GM23338 (cell line): ENCODE measurements at regions not wholly inside any gene's neighbourhood (a gene's known extent, or its start where the extent isn't known, plus 50 kb on each side); places are given as distances from the start of the nearest gene placed in this dataset.
A peak's percentile ranks its signal among the peaks of the same experiment; 100 is the strongest.

ENCODE experiments used
- ATAC-seq: fragments of 200-7000 bp; cut with Tn5 transposase; 3 replicates; pipeline ENCODE4 v1.9.1; 2020
- DNase-seq: peaks from one replicate; pipeline ENCODE4 v3.0.0-alpha.2; 2015; ENCODE audit warnings: low spot score
- H2AFZ ChIP-seq: fragments of 200-600 bp; sonication (generic); 2 replicates; pipeline ENCODE4 v1.8.0; 2016; ENCODE audit warnings: antibody characterized with exemption, mild to moderate bottlenecking, moderate library complexity
- H3F3A ChIP-seq: fragments of 200-600 bp; sonication (generic); replicated peaks from 2 replicates; pipeline ENCODE4 v1.8.0; 2017; ENCODE audit warnings: antibody characterized with exemption, mixed run types, low read depth
- H3K27ac ChIP-seq: fragments of 200-600 bp; sonication (generic); 2 replicates; pipeline ENCODE4 v1.6.1; 2016; ENCODE audit warnings: low read depth
- H3K27me3 ChIP-seq: fragments of 200-600 bp; sonication (generic); 2 replicates; pipeline ENCODE4 v1.8.0; 2016; ENCODE audit warnings: mild to moderate bottlenecking, mixed run types, moderate library complexity; ENCODE audit not compliant: insufficient read depth
- H3K36me3 ChIP-seq: fragments of 200-600 bp; sonication (generic); 2 replicates; pipeline ENCODE4 v1.8.0; 2016; ENCODE audit warnings: mild to moderate bottlenecking; ENCODE audit not compliant: insufficient read depth
- H3K4me1 ChIP-seq: fragments of 200-600 bp; sonication (generic); 2 replicates; pipeline ENCODE4 v1.8.0; 2016; ENCODE audit warnings: mild to moderate bottlenecking, moderate library complexity; ENCODE audit not compliant: insufficient read depth
- H3K4me2 ChIP-seq: fragments of 200-600 bp; sonication (generic); 2 replicates; pipeline ENCODE4 v1.7.1; 2017; ENCODE audit warnings: mixed run types
- H3K4me3 ChIP-seq: fragments of 200-600 bp; sonication (generic); 2 replicates; pipeline ENCODE4 v1.6.1; 2016; ENCODE audit warnings: mixed run types
- H3K79me2 ChIP-seq: fragments of 200-600 bp; sonication (generic); replicated peaks from 2 replicates; pipeline ENCODE4 v1.8.0; 2017; ENCODE audit warnings: mild to moderate bottlenecking; ENCODE audit not compliant: insufficient read depth
- H3K9me2 ChIP-seq: fragments of 200-600 bp; sonication (generic); 2 replicates; pipeline ENCODE4 v1.8.0; 2017; ENCODE audit not compliant: insufficient read depth
- H4K20me1 ChIP-seq: fragments of 200-600 bp; sonication (generic); replicated peaks from 2 replicates; pipeline ENCODE4 v1.8.0; 2017; ENCODE audit warnings: mild to moderate bottlenecking; ENCODE audit not compliant: insufficient read depth
- H3K27ac Mint-ChIP-seq: 2 replicates; pipeline ENCODE4 v1.8.0; 2020; ENCODE audit warnings: inconsistent platforms, mild to moderate bottlenecking, moderate library complexity, mixed read lengths
- H3K27me3 Mint-ChIP-seq: 3 replicates; pipeline ENCODE4 v1.8.0; 2022; ENCODE audit warnings: low read depth, mild to moderate bottlenecking, moderate library complexity, mixed read lengths, inconsistent platforms; ENCODE audit not compliant: insufficient read depth, poor library complexity
- H3K36me3 Mint-ChIP-seq: 3 replicates; pipeline ENCODE4 v1.8.0; 2021; ENCODE audit warnings: low read depth, mild to moderate bottlenecking, inconsistent platforms, moderate library complexity, mixed read lengths
- H3K4me1 Mint-ChIP-seq: 3 replicates; pipeline ENCODE4 v1.8.0; 2020; ENCODE audit warnings: mild to moderate bottlenecking, inconsistent platforms, mixed read lengths
- H3K4me3 Mint-ChIP-seq: 3 replicates; pipeline ENCODE4 v1.8.0; 2021; ENCODE audit warnings: moderate library complexity, mild to moderate bottlenecking, inconsistent platforms, mixed read lengths
- H3K9me3 Mint-ChIP-seq: 3 replicates; pipeline ENCODE4 v1.8.0; 2020; ENCODE audit warnings: moderate library complexity, mild to moderate bottlenecking, inconsistent platforms, mixed read lengths
- CREB1 ChIP-seq: fragments of 250-450 bp; sonication (Bioruptor Pico); IDR thresholded peaks from 2 replicates; pipeline ENCODE4 v1.5.0; 2020; ENCODE audit warnings: low read depth, mild to moderate bottlenecking, moderate library complexity
- EZH2 ChIP-seq: fragments of 200-600 bp; sonication (generic); IDR thresholded peaks from one replicate; pipeline ENCODE4 v1.8.0; 2017; ENCODE audit warnings: antibody characterized with exemption, mild to moderate bottlenecking, low read depth; ENCODE audit not compliant: unreplicated experiment
- EZH2phosphoT487 ChIP-seq: fragments of 200-600 bp; sonication (generic); IDR thresholded peaks from one replicate; pipeline ENCODE4 v1.8.1; 2018; ENCODE audit warnings: antibody characterized with exemption; ENCODE audit not compliant: unreplicated experiment
- JUNB ChIP-seq: IDR thresholded peaks from one replicate; pipeline ENCODE4 v1.6.1; 2016; ENCODE audit warnings: antibody characterized with exemption; ENCODE audit not compliant: unreplicated experiment
- NANOG ChIP-seq: IDR thresholded peaks from 2 replicates; pipeline ENCODE4 v1.6.1; 2016; ENCODE audit warnings: antibody characterized with exemption, borderline replicate concordance
- POLR2AphosphoS5 ChIP-seq: IDR thresholded peaks from 2 replicates; pipeline ENCODE4 v1.6.1; 2016; ENCODE audit warnings: antibody characterized with exemption, low read depth
- STAT1 ChIP-seq: IDR thresholded peaks from one replicate; pipeline ENCODE4 v1.6.1; 2016; ENCODE audit warnings: antibody characterized with exemption; ENCODE audit not compliant: unreplicated experiment
- ZNF114 ChIP-seq: fragments of 250-450 bp; sonication (Bioruptor Pico); IDR thresholded peaks from 2 replicates; pipeline ENCODE4 v1.5.0; 2020; ENCODE audit warnings: mild to moderate bottlenecking, moderate library complexity
- ZNF331 ChIP-seq: fragments of 250-450 bp; sonication (Bioruptor Pico); IDR thresholded peaks from 2 replicates; pipeline ENCODE4 v1.5.0; 2020; ENCODE audit warnings: low read depth, mild to moderate bottlenecking, moderate library complexity
- TF ChIP-seq, protein P1 (sequence below), 2 experiments: fragments of 200-600 bp in 1 of 2; sonication (generic) in 1 of 2; conservative IDR thresholded peaks; 2 replicates each; pipeline versions ENCODE4 v1.5.1 to v1.6.1; 2016 to 2017; ENCODE audit warnings: antibody characterized with exemption in 2 of 2, low read depth in 2 of 2, mild to moderate bottlenecking in 2 of 2, moderate library complexity in 1 of 2
- TF ChIP-seq, protein P2 (sequence below): IDR thresholded peaks from 2 replicates; pipeline ENCODE4 v1.6.1; 2016; ENCODE audit warnings: antibody characterized with exemption
- TF ChIP-seq, protein P3 (sequence below): IDR thresholded peaks from one replicate; pipeline ENCODE4 v1.6.1; 2018; ENCODE audit warnings: antibody characterized with exemption; ENCODE audit not compliant: unreplicated experiment

DNA sequence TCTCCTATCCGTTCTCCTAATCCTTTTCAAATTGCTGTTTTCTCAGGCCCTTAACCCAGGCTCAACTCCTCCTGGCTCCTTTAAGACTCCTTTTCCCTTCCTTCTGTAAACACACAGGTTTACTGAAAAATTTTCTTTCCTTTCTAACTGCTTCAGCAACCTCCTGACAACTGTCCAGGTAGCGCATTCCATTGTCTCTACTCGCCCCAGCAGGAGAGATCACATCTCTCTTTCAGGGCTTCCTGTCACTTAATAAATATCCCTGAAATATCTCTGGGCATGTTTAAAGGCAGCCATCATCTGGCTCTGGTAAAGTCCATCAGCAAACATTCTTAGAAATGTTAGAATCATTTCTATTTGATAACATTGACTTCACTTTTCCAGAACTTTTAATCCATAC, 211.2 kb upstream of the PTBP2 start:
- Mint-ChIP-seq H3K4me1 (peaks cover 21% of the 10 kb centered on the region), H3K36me3 (no peaks in the 10 kb centered on the region), H3K27me3 (no peaks in the 10 kb centered on the region), H3K9me3 (no peaks in the 10 kb centered on the region), H3K27ac (0 out of 2 replicates have a peak overlapping the region, but pooled peaks have one; percentile 19), H3K4me3 (no peak overlapping the region)
- ATAC-seq (no peak), DNase-seq (peak; percentile 19)
- H3K36me3 ChIP-seq, result no peaks in the 10 kb centered on the region
- no peak overlapping the region for H3K4me3 ChIP-seq
- H4K20me1 ChIP-seq, result no peaks in the 10 kb centered on the region
- H3K79me2 ChIP-seq, result no peaks in the 10 kb centered on the region
- H2AFZ ChIP-seq, result no peak overlapping the region
- H3K9me2 ChIP-seq, result no peaks in the 10 kb centered on the region
- no peak overlapping the region for H3K27ac ChIP-seq
- no peaks in the 10 kb centered on the region for H3F3A ChIP-seq
- TF ChIP-seq, protein P1, sequence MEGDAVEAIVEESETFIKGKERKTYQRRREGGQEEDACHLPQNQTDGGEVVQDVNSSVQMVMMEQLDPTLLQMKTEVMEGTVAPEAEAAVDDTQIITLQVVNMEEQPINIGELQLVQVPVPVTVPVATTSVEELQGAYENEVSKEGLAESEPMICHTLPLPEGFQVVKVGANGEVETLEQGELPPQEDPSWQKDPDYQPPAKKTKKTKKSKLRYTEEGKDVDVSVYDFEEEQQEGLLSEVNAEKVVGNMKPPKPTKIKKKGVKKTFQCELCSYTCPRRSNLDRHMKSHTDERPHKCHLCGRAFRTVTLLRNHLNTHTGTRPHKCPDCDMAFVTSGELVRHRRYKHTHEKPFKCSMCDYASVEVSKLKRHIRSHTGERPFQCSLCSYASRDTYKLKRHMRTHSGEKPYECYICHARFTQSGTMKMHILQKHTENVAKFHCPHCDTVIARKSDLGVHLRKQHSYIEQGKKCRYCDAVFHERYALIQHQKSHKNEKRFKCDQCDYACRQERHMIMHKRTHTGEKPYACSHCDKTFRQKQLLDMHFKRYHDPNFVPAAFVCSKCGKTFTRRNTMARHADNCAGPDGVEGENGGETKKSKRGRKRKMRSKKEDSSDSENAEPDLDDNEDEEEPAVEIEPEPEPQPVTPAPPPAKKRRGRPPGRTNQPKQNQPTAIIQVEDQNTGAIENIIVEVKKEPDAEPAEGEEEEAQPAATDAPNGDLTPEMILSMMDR (conservative IDR thresholded peaks at IDR 0.05; ENCODE audit: low read depth in 2 of 2), result no peak
- TF ChIP-seq, protein P2, sequence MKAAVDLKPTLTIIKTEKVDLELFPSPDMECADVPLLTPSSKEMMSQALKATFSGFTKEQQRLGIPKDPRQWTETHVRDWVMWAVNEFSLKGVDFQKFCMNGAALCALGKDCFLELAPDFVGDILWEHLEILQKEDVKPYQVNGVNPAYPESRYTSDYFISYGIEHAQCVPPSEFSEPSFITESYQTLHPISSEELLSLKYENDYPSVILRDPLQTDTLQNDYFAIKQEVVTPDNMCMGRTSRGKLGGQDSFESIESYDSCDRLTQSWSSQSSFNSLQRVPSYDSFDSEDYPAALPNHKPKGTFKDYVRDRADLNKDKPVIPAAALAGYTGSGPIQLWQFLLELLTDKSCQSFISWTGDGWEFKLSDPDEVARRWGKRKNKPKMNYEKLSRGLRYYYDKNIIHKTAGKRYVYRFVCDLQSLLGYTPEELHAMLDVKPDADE, result no peak
- TF ChIP-seq EZH2phosphoT487 (no peak), CREB1 (CRISPR knock-in tag) (no peak), EZH2 (no peak)
- TF ChIP-seq, protein P3, sequence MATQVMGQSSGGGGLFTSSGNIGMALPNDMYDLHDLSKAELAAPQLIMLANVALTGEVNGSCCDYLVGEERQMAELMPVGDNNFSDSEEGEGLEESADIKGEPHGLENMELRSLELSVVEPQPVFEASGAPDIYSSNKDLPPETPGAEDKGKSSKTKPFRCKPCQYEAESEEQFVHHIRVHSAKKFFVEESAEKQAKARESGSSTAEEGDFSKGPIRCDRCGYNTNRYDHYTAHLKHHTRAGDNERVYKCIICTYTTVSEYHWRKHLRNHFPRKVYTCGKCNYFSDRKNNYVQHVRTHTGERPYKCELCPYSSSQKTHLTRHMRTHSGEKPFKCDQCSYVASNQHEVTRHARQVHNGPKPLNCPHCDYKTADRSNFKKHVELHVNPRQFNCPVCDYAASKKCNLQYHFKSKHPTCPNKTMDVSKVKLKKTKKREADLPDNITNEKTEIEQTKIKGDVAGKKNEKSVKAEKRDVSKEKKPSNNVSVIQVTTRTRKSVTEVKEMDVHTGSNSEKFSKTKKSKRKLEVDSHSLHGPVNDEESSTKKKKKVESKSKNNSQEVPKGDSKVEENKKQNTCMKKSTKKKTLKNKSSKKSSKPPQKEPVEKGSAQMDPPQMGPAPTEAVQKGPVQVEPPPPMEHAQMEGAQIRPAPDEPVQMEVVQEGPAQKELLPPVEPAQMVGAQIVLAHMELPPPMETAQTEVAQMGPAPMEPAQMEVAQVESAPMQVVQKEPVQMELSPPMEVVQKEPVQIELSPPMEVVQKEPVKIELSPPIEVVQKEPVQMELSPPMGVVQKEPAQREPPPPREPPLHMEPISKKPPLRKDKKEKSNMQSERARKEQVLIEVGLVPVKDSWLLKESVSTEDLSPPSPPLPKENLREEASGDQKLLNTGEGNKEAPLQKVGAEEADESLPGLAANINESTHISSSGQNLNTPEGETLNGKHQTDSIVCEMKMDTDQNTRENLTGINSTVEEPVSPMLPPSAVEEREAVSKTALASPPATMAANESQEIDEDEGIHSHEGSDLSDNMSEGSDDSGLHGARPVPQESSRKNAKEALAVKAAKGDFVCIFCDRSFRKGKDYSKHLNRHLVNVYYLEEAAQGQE, result no peak
- H3K4me1 ChIP-seq, result no peaks in the 10 kb centered on the region
- no peak overlapping the region for H3K4me2 ChIP-seq
- no peaks in the 10 kb centered on the region for H3K27me3 ChIP-seq

DNA sequence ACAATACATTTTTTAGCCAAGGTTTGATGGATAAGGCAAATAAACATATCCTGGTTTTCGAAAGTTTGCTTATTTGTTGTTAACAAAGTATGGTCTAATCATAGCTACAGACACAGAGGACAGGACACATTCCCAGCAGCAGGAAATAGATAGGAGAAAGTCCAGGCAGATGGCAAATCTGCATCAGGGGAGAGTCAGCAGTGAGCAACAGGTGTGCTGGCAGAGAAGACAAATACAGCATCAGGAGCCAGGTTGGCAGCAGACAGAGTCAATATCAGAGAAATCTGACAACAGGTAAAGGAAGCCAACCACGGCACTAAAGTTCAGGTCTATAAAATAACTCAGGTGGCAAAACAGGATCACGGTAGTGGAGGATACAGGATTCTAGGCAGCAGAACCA, 210.7 kb upstream of the PTBP2 start:
- Histone ChIP-seq H3K27me3 (no peaks in the 10 kb centered on the region), H2AFZ (peak overlapping the region; percentile 49; the same call in 1 of the 2 replicates), H3K9me2 (no peaks in the 10 kb centered on the region), H3F3A (no peaks in the 10 kb centered on the region), H3K27ac (no peak overlapping the region), H3K4me2 (no peak overlapping the region), H3K4me1 (no peaks in the 10 kb centered on the region), H3K79me2 (no peaks in the 10 kb centered on the region), H3K4me3 (no peak overlapping the region), H4K20me1 (no peaks in the 10 kb centered on the region), H3K36me3 (no peaks in the 10 kb centered on the region)
- Mint-ChIP-seq H3K4me1 (peaks cover 21% of the 10 kb centered on the region), H3K27me3 (no peaks in the 10 kb centered on the region), H3K36me3 (no peaks in the 10 kb centered on the region), H3K9me3 (no peaks in the 10 kb centered on the region), H3K4me3 (no peak overlapping the region), H3K27ac (no peak overlapping the region)
- no peak for DNase-seq
- no peak for ATAC-seq
- TF ChIP-seq ZNF331 (CRISPR knock-in tag), result no peak
- TF ChIP-seq EZH2, result no peak
- TF ChIP-seq NANOG, result no peak
- TF ChIP-seq, protein P2, result no peak
- no peak for TF ChIP-seq STAT1
- no peak for TF ChIP-seq ZNF114 (CRISPR knock-in tag)
- TF ChIP-seq, protein P3, result no peak
- no peak for TF ChIP-seq POLR2AphosphoS5
- TF ChIP-seq EZH2phosphoT487, result no peak
- TF ChIP-seq JUNB, result no peak
- TF ChIP-seq CREB1 (CRISPR knock-in tag), result no peak
